Astrocyte of the spinal cord (primary cell): ENCODE measurements at regions not wholly inside any gene's neighbourhood (a gene's known extent, or its start where the extent isn't known, plus 50 kb on each side); places are given as distances from the start of the nearest gene placed in this dataset.

Experiments used
- DNase-seq: peaks from one replicate; pipeline ENCODE4 v3.0.0; 2011; ENCODE audit warnings: low read depth, low spot score
- H3K4me3 ChIP-seq: 2 replicates; pipeline ENCODE4 v1.5.1; 2011; ENCODE audit warnings: low read depth, mild to moderate bottlenecking, low read length, moderate library complexity
- in situ Hi-C: cut with HindIII; loops from 2 replicates; pipeline ENCODE4 v1.10.0; 2017; ENCODE audit warnings: low sequenced_read_pairs
- TF ChIP-seq, protein P1 (sequence below): IDR thresholded peaks from 2 replicates; pipeline ENCODE4 v1.5.1; 2012; ENCODE audit warnings: low read depth, mild to moderate bottlenecking, low read length, inconsistent platforms

DNA sequence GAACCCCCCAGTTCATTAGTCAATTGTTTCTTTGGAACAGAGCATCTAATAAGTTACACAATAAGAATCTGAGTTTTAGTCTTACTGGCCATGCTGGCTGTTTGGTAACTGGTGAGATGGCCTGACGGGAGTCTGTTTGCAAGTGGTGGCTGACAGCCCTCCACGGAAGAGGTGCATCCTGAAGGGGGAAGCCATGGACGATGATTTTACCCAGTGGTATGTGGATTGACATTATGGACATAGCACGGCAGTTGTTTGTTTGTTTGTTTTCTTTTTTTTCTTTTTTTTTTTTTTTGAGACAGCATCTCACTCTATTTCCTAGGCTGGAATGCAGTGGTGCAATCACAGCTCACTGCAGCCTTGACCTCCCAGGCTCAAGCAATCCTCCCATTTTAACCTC, 156.0 kb downstream of the RPLP1 start:
- TF ChIP-seq, protein P1, sequence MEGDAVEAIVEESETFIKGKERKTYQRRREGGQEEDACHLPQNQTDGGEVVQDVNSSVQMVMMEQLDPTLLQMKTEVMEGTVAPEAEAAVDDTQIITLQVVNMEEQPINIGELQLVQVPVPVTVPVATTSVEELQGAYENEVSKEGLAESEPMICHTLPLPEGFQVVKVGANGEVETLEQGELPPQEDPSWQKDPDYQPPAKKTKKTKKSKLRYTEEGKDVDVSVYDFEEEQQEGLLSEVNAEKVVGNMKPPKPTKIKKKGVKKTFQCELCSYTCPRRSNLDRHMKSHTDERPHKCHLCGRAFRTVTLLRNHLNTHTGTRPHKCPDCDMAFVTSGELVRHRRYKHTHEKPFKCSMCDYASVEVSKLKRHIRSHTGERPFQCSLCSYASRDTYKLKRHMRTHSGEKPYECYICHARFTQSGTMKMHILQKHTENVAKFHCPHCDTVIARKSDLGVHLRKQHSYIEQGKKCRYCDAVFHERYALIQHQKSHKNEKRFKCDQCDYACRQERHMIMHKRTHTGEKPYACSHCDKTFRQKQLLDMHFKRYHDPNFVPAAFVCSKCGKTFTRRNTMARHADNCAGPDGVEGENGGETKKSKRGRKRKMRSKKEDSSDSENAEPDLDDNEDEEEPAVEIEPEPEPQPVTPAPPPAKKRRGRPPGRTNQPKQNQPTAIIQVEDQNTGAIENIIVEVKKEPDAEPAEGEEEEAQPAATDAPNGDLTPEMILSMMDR: no peak
- no peak for DNase-seq
- no peak overlapping the region for H3K4me3 ChIP-seq
- in situ Hi-C loops: no loop called here

DNA sequence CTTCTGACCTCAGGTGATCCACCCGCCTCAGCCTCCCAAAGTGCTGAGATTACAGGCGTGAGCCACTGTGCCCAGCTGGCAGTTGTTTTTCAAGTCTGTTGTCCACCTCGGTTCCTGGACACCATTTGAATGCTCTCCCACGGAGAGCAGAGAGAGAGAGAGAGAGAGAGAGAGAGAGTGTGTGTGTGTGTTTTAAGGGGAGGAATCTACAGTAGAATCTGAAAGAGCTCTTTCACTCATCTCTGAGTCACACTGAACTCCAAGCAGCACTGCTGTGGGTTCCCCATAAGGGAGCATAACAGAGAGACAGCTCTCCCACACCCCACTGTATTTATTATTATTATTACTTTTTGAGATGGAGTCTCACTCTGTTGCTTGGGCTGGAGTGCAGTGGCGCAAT, 156.6 kb downstream of the RPLP1 start:
- H3K4me3 ChIP-seq: no peak overlapping the region
- DNase-seq: peak; percentile 58
- TF ChIP-seq, protein P1: no peak
- in situ Hi-C loops: no loop called here

DNA sequence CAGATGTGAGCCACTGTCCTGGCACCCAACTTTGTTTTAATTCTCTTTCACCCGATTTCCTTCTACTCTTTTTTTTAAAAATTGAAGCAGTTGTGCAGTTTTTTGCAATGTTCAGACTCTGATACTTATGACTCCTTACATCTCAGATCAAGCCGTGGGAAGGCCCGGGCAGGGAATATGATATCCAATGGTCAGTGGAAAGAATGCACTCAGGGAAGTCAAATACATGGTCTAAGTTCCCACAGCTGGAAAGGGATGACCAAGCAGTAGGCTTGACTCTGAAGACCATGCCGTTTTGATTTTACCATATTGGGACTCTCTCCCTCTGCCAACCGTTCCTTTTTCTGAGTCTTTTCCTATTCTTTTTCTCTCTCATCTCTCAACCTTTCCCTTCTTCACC, 157.2 kb downstream of the RPLP1 start:
- H3K4me3 ChIP-seq: no peak overlapping the region
- TF ChIP-seq, protein P1: no peak
- in situ Hi-C loops: no loop called here
- DNase-seq: no peak

DNA sequence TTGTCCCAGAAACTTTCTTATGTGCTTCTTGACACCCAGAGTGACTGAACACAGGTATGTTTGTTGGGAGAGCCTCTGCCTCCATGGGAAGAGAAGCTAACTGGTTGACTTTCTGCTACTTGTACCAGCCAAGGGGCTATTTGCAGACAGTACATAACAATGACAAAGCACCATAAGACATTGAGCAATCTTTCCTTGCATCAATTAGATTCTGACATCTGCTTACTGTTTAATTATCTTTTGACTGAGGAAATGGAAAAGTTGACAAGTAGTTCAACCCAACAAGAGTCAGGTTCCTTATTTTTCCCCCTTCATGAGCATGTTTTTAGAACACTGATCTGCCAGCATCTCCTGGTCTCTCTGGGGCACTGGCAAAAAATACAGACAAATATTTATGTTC, 157.7 kb downstream of the RPLP1 start:
- no peak for DNase-seq
- in situ Hi-C loops: no loop called here
- TF ChIP-seq, protein P1: no peak
- no peak overlapping the region for H3K4me3 ChIP-seq

DNA sequence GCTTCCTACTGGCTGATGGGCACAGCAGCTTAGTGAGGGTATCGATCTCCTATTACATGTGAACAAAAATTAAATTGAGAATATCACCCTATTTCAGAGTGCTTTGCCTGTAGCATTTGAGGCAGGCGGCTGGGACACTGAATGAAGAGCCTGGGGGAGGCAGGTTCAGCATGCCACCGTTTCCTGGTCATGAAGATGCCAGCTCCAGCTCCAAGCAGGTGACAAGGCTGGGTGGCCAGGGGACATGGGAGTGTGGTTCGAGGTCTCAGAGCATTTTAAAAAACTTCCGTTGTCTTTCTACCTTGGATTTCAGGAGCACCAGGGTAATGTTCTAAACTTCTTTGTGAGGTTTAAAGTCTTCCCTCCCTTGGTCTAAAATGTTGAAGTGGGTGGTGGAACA, 158.2 kb downstream of the RPLP1 start:
- DNase-seq: no peak
- in situ Hi-C loops: no loop called here
- H3K4me3 ChIP-seq: no peak overlapping the region
- TF ChIP-seq, protein P1: no peak

DNA sequence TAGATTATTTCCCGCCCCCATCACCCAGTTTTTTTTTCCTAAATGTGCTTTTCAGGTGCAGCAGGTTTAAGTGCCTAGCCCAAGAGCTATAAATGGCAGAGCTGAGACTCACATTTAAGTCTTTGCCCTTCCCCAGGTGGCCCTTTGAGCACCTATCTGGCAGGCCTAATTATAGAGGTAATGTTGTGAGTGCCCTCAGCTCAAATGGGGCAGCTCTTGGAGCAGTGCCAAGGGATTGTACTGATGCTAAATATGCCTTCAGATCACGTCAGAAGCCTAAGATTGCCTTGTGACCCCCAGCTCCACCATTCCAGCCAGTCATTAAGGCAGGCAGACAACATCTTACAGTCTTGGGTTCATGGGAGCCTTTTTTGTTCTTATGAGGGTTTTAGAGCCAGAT, 159.5 kb downstream of the RPLP1 start:
- H3K4me3 ChIP-seq: no peak overlapping the region
- DNase-seq: no peak
- in situ Hi-C loops: no loop called here
- TF ChIP-seq, protein P1: no peak

DNA sequence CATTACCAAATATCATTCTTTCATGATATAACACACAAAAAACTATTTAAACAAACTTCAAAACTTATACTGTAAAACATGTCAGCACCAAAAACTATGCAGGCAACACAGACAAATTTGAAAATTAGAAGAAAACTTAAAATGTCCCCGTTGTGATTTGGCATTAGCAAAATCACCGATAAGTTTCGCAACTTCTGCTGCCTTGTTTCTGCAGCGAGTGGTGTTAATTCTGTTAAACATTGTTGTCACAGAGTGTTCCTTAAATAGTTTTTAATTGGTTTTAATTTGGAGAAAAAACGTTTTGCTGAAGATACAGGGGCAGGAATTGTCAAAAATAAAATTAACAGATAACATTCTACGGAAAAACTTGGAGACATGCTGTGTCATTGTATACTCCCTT, 160.6 kb downstream of the RPLP1 start:
- no peak for DNase-seq
- in situ Hi-C loops: no loop called here
- TF ChIP-seq, protein P1: no peak
- no peak overlapping the region for H3K4me3 ChIP-seq
